SK-N-SH (cell line): ENCODE measurements at regions not wholly inside any gene's neighbourhood (a gene's known extent, or its start where the extent isn't known, plus 50 kb on each side); places are given as distances from the start of the nearest gene placed in this dataset.

Experiments
- CTCF ChIA-PET: fragments of 300-600, 350-600 bp; formaldehyde crosslinking; extraction: SDS; loops from one replicate; lab custom pipeline; 2021; lab: Yijun Ruan, JAX
- POLR2A ChIA-PET: fragments of 350-600 bp; sonication (Branson Sonifier 250); formaldehyde crosslinking; extraction: SDS; loops from one replicate; lab custom pipeline; 2020; ENCODE audit warnings: antibody characterized with exemption, inconsistent platforms; lab: Yijun Ruan, JAX
- DNase-seq: peaks from one replicate; pipeline ENCODE4 v3.0.0; 2012
- H2AFZ ChIP-seq: fragments of 200-600 bp; sonication (generic); 2 replicates; pipeline ENCODE4 v1.8.1; 2016; ENCODE audit warnings: antibody characterized with exemption, mild to moderate bottlenecking, low read depth
- H3F3A ChIP-seq: fragments of 200-600 bp; sonication (generic); replicated peaks from 2 replicates; pipeline ENCODE3; 2016; ENCODE audit warnings: antibody characterized with exemption, mild to moderate bottlenecking; ENCODE audit not compliant: insufficient read depth
- H3K27ac ChIP-seq, 2 experiments: fragments of 200-500 bp in 1 of 2; fragments of 200-600 bp in 1 of 2; sonication (Bioruptor generic) in 1 of 2; sonication (generic), shearing (Covaris generic) in 1 of 2; 2 replicates each; pipeline versions ENCODE4 v1.5.1 to v1.6.1; 2014 to 2016; ENCODE audit warnings: low read depth in 2 of 2, inconsistent platforms in 1 of 2, low read length in 1 of 2, mild to moderate bottlenecking in 1 of 2, mixed read lengths in 1 of 2
- H3K27me3 ChIP-seq: fragments of 200-600 bp; sonication (generic), shearing (Covaris generic); 2 replicates; pipeline ENCODE4 v1.6.1; 2016; ENCODE audit warnings: mixed run types; ENCODE audit not compliant: insufficient read depth
- H3K36me3 ChIP-seq, 2 experiments: fragments of 200-500 bp in 1 of 2; fragments of 200-600 bp in 1 of 2; sonication (Bioruptor generic) in 1 of 2; sonication (generic) in 1 of 2; replicated peaks in 1 of 2; 2 replicates each; pipeline versions ENCODE3 to v1.5.1; 2014 to 2016; ENCODE audit warnings: low read length in 1 of 2, mild to moderate bottlenecking in 1 of 2; ENCODE audit not compliant: insufficient read depth in 2 of 2, control insufficient read depth in 1 of 2
- H3K4me1 ChIP-seq, 2 experiments: fragments of 200-500 bp in 1 of 2; fragments of 200-600 bp in 1 of 2; sonication (Bioruptor generic) in 1 of 2; sonication (generic), shearing (Covaris generic) in 1 of 2; 2 replicates each; pipeline versions ENCODE4 v1.5.1 to v1.6.1; 2014 to 2016; ENCODE audit warnings: low read depth in 1 of 2, low read length in 1 of 2, mixed run types in 1 of 2; ENCODE audit not compliant: insufficient read depth in 2 of 2, control insufficient read depth in 1 of 2
- H3K4me2 ChIP-seq: fragments of 200-600 bp; sonication (generic), shearing (Covaris generic); 2 replicates; pipeline ENCODE4 v1.6.1; 2017; ENCODE audit warnings: mixed run types
- H3K4me3 ChIP-seq, 2 experiments: fragments of 200-500 bp in 1 of 2; fragments of 200-600 bp in 1 of 2; sonication (Bioruptor generic) in 1 of 2; sonication (generic), shearing (Covaris generic) in 1 of 2; 2 replicates each; pipeline versions ENCODE4 v1.5.1 to v1.8.1; 2014 to 2016; ENCODE audit warnings: low read depth in 2 of 2, inconsistent platforms in 1 of 2, low read length in 1 of 2, mild to moderate bottlenecking in 1 of 2, mixed read lengths in 1 of 2, moderate library complexity in 1 of 2
- H3K79me2 ChIP-seq: fragments of 200-600 bp; sonication (generic); 2 replicates; pipeline ENCODE4 v1.8.1; 2017; ENCODE audit warnings: mild to moderate bottlenecking; ENCODE audit not compliant: insufficient read depth
- H3K9ac ChIP-seq: fragments of 200-600 bp; sonication (generic); 2 replicates; pipeline ENCODE4 v1.6.1; 2017; ENCODE audit warnings: mixed run types
- H3K9me2 ChIP-seq: fragments of 200-600 bp; sonication (generic); 2 replicates; pipeline ENCODE4 v1.6.1; 2017; ENCODE audit warnings: mixed run types
- H3K9me3 ChIP-seq: fragments of 200-600 bp; sonication (generic); 2 replicates; pipeline ENCODE4 v1.6.1; 2017; ENCODE audit warnings: mixed run types, mild to moderate bottlenecking, moderate library complexity
- H4K20me1 ChIP-seq: fragments of 200-600 bp; sonication (generic); 2 replicates; pipeline ENCODE4 v1.6.1; 2017; ENCODE audit warnings: mild to moderate bottlenecking, mixed run types; ENCODE audit not compliant: insufficient read depth
- CHD2 ChIP-seq: fragments of 150-350 bp; IDR thresholded peaks from 2 replicates; pipeline ENCODE4 v1.6.1; 2018; ENCODE audit warnings: low read length; ENCODE audit not compliant: partially characterized antibody
- FOSL2 ChIP-seq: IDR thresholded peaks from 2 replicates; pipeline ENCODE4 v1.4.0; 2012; ENCODE audit warnings: low read depth, mild to moderate bottlenecking, moderate library complexity, borderline replicate concordance
- MEF2A ChIP-seq: IDR thresholded peaks from 2 replicates; pipeline ENCODE4 v1.4.0; 2012; ENCODE audit warnings: low read depth, borderline replicate concordance
- RXRA ChIP-seq: IDR thresholded peaks from 2 replicates; pipeline ENCODE4 v1.4.0; 2012; ENCODE audit warnings: low read depth, mild to moderate bottlenecking, borderline replicate concordance
- SIN3A ChIP-seq: IDR thresholded peaks from 2 replicates; pipeline ENCODE4 v1.6.1; 2012; ENCODE audit warnings: low read depth, mild to moderate bottlenecking, low read length, moderate library complexity, borderline replicate concordance
- SMC3 ChIP-seq: IDR thresholded peaks from 2 replicates; pipeline ENCODE4 v1.6.1; 2012; ENCODE audit warnings: low read depth, low read length, improper control_type of control experiment
- TEAD4 ChIP-seq: IDR thresholded peaks from 2 replicates; pipeline ENCODE4 v1.4.0; 2012; ENCODE audit warnings: mild to moderate bottlenecking, borderline replicate concordance; ENCODE audit not compliant: insufficient read depth
- YY1 ChIP-seq: IDR thresholded peaks from 2 replicates; pipeline ENCODE4 v1.4.0; 2012; ENCODE audit warnings: low read depth, mild to moderate bottlenecking
- TF ChIP-seq, protein P1 (sequence below): IDR thresholded peaks from 2 replicates; pipeline ENCODE4; 2012
- TF ChIP-seq, protein P2 (sequence below): fragments of 200-600 bp; sonication (generic); IDR thresholded peaks from 2 replicates; pipeline ENCODE4 v1.6.1; 2017; ENCODE audit warnings: antibody characterized with exemption, mild to moderate bottlenecking, moderate library complexity
- TF ChIP-seq, protein P3 (sequence below): IDR thresholded peaks from 2 replicates; pipeline ENCODE4 v1.6.1; 2012; ENCODE audit warnings: mild to moderate bottlenecking, low read depth, low read length, moderate library complexity
- TF ChIP-seq, protein P4 (sequence below): IDR thresholded peaks from 2 replicates; pipeline ENCODE4 v1.4.0; 2012; ENCODE audit warnings: low read depth, borderline replicate concordance
- TF ChIP-seq, protein P5 (sequence below): IDR thresholded peaks from 2 replicates; pipeline ENCODE4 v1.4.0; 2012; ENCODE audit warnings: low read depth
- TF ChIP-seq, protein P6 (sequence below): fragments of 150-350 bp; IDR thresholded peaks from 2 replicates; pipeline ENCODE4 v1.6.1; 2016; ENCODE audit warnings: mild to moderate bottlenecking, low read depth, low read length
- TF ChIP-seq, protein P7 (sequence below): fragments of 150-350 bp; IDR thresholded peaks from 2 replicates; pipeline ENCODE4 v1.6.1; 2017; ENCODE audit warnings: antibody characterized with exemption, low read length, low read depth, borderline replicate concordance

DNA sequence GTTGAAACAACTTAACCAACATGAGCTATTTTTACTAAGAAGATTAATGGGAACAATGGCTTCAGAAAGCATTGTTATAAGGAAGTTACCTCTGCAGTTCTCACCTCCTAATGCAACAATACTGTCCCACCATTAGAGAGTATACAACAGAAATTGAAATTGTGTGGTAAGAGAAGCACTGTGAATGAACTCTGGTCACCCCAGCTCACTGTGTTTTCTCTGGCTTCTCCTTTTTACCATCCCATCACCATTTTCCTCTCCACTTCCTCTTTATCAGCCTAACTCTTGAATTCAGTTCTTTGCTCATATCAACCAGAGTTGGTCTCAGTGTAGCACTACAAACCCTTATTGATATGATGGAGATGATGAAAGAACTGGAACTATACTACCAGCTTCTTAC, 138.0 kb upstream of the POU2AF2 start:
- CTCF ChIA-PET: interaction anchor here (1.1 kb wide), 1 partner anchor 25 kb away, joined by 4 read pairs; no protein-coding TSS in a partner anchor
- Histone ChIP-seq H3K36me3 (no peaks in the 10 kb centered on the region), H4K20me1 (no peaks in the 10 kb centered on the region), H3K9me2 (no peaks in the 10 kb centered on the region), H3K9ac (no peak overlapping the region), H3K27ac (no peak overlapping the region), H2AFZ (no peak overlapping the region), H3K9me3 (no peaks in the 10 kb centered on the region), H3K27me3 (no peaks in the 10 kb centered on the region; the same call in 1 of the 2 replicates), H3K4me2 (no peak overlapping the region), H3K4me3 (no peak overlapping the region), H3K79me2 (no peaks in the 10 kb centered on the region), H3K4me1 (no peaks in the 10 kb centered on the region), H3F3A (no peaks in the 10 kb centered on the region)
- TF ChIP-seq SMC3 (no peak), SIN3A (no peak), MEF2A (no peak), FOSL2 (no peak), TEAD4 (no peak), RXRA (no peak), YY1 (no peak), CHD2 (no peak)
- TF ChIP-seq, protein P1, sequence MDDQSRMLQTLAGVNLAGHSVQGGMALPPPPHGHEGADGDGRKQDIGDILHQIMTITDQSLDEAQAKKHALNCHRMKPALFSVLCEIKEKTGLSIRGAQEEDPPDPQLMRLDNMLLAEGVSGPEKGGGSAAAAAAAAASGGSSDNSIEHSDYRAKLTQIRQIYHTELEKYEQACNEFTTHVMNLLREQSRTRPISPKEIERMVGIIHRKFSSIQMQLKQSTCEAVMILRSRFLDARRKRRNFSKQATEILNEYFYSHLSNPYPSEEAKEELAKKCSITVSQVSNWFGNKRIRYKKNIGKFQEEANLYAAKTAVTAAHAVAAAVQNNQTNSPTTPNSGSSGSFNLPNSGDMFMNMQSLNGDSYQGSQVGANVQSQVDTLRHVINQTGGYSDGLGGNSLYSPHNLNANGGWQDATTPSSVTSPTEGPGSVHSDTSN: no peak
- TF ChIP-seq, protein P2, sequence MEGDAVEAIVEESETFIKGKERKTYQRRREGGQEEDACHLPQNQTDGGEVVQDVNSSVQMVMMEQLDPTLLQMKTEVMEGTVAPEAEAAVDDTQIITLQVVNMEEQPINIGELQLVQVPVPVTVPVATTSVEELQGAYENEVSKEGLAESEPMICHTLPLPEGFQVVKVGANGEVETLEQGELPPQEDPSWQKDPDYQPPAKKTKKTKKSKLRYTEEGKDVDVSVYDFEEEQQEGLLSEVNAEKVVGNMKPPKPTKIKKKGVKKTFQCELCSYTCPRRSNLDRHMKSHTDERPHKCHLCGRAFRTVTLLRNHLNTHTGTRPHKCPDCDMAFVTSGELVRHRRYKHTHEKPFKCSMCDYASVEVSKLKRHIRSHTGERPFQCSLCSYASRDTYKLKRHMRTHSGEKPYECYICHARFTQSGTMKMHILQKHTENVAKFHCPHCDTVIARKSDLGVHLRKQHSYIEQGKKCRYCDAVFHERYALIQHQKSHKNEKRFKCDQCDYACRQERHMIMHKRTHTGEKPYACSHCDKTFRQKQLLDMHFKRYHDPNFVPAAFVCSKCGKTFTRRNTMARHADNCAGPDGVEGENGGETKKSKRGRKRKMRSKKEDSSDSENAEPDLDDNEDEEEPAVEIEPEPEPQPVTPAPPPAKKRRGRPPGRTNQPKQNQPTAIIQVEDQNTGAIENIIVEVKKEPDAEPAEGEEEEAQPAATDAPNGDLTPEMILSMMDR: no peak
- TF ChIP-seq, protein P3, sequence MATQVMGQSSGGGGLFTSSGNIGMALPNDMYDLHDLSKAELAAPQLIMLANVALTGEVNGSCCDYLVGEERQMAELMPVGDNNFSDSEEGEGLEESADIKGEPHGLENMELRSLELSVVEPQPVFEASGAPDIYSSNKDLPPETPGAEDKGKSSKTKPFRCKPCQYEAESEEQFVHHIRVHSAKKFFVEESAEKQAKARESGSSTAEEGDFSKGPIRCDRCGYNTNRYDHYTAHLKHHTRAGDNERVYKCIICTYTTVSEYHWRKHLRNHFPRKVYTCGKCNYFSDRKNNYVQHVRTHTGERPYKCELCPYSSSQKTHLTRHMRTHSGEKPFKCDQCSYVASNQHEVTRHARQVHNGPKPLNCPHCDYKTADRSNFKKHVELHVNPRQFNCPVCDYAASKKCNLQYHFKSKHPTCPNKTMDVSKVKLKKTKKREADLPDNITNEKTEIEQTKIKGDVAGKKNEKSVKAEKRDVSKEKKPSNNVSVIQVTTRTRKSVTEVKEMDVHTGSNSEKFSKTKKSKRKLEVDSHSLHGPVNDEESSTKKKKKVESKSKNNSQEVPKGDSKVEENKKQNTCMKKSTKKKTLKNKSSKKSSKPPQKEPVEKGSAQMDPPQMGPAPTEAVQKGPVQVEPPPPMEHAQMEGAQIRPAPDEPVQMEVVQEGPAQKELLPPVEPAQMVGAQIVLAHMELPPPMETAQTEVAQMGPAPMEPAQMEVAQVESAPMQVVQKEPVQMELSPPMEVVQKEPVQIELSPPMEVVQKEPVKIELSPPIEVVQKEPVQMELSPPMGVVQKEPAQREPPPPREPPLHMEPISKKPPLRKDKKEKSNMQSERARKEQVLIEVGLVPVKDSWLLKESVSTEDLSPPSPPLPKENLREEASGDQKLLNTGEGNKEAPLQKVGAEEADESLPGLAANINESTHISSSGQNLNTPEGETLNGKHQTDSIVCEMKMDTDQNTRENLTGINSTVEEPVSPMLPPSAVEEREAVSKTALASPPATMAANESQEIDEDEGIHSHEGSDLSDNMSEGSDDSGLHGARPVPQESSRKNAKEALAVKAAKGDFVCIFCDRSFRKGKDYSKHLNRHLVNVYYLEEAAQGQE: no peak
- TF ChIP-seq, protein P4, sequence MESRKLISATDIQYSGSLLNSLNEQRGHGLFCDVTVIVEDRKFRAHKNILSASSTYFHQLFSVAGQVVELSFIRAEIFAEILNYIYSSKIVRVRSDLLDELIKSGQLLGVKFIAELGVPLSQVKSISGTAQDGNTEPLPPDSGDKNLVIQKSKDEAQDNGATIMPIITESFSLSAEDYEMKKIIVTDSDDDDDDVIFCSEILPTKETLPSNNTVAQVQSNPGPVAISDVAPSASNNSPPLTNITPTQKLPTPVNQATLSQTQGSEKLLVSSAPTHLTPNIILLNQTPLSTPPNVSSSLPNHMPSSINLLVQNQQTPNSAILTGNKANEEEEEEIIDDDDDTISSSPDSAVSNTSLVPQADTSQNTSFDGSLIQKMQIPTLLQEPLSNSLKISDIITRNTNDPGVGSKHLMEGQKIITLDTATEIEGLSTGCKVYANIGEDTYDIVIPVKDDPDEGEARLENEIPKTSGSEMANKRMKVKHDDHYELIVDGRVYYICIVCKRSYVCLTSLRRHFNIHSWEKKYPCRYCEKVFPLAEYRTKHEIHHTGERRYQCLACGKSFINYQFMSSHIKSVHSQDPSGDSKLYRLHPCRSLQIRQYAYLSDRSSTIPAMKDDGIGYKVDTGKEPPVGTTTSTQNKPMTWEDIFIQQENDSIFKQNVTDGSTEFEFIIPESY: no peak
- TF ChIP-seq, protein P5, sequence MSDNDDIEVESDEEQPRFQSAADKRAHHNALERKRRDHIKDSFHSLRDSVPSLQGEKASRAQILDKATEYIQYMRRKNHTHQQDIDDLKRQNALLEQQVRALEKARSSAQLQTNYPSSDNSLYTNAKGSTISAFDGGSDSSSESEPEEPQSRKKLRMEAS: no peak
- TF ChIP-seq, protein P6, sequence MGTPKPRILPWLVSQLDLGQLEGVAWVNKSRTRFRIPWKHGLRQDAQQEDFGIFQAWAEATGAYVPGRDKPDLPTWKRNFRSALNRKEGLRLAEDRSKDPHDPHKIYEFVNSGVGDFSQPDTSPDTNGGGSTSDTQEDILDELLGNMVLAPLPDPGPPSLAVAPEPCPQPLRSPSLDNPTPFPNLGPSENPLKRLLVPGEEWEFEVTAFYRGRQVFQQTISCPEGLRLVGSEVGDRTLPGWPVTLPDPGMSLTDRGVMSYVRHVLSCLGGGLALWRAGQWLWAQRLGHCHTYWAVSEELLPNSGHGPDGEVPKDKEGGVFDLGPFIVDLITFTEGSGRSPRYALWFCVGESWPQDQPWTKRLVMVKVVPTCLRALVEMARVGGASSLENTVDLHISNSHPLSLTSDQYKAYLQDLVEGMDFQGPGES: no peak
- TF ChIP-seq, protein P7, sequence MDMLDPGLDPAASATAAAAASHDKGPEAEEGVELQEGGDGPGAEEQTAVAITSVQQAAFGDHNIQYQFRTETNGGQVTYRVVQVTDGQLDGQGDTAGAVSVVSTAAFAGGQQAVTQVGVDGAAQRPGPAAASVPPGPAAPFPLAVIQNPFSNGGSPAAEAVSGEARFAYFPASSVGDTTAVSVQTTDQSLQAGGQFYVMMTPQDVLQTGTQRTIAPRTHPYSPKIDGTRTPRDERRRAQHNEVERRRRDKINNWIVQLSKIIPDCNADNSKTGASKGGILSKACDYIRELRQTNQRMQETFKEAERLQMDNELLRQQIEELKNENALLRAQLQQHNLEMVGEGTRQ: no peak
- POLR2A ChIA-PET: no interaction called here
- DNase-seq: no peak
